ENCODE measurements at regions not wholly inside any gene's neighbourhood (a gene's known extent, or its start where the extent isn't known, plus 50 kb on each side); places are given as distances from the start of the nearest gene placed in this dataset.

GRCh38 chr12:3437986-3438385, 53.0 kb upstream of the PRMT8 start:
- H3K4me1 Mint-ChIP-seq = peaks cover 5 to 21% of the 10 kb centered on the region in 2 experiments
- H4K20me1 ChIP-seq (ENCODE audit: control insufficient read depth, insufficient read depth, insufficient read length) = no peaks in the 10 kb centered on the region

More at GRCh38 chr12:3437986-3438385, 53.0 kb upstream of the PRMT8 start:
- no peak overlapping the region for H3K4me3 Mint-ChIP-seq
- Histone ChIP-seq H2BK120ac (ENCODE audit: low read depth, low read length, poor library complexity, severe bottlenecking) (no peak overlapping the region), H2AFZ (ENCODE audit: low read length) (no peak overlapping the region), H3T11ph (ENCODE audit: low read length) (no peak overlapping the region), H3K9me3 (ENCODE audit: control insufficient read depth, low read depth, low read length) (no peaks in the 10 kb centered on the region), H4K8ac (replicated peaks; ENCODE audit: insufficient read length, low read depth, low read length) (no peak overlapping the region), H2BK12ac (ENCODE audit: insufficient read length, low read depth, low read length) (no peak overlapping the region), H3K14ac (ENCODE audit: insufficient read depth, low read length) (no peak overlapping the region), H2BK20ac (ENCODE audit: low read depth, low read length, poor library complexity, severe bottlenecking) (no peak overlapping the region), H2BK15ac (ENCODE audit: low read depth, low read length) (no peak overlapping the region), H3K9ac (ENCODE audit: extremely low read depth, insufficient read length, low read length) (no peak overlapping the region), H3K23me2 (ENCODE audit: insufficient read length, low read depth, low read length, poor library complexity, severe bottlenecking) (no peaks in the 10 kb centered on the region), H3K18ac (ENCODE audit: insufficient read length, low read depth, low read length) (no peak overlapping the region), H3K79me1 (ENCODE audit: insufficient read depth, low read depth, low read length, poor library complexity, severe bottlenecking) (no peaks in the 10 kb centered on the region), H2BK5ac (ENCODE audit: insufficient read length, low read length) (no peak overlapping the region), H4K91ac (ENCODE audit: insufficient read length, low read depth, low read length) (no peak overlapping the region), H2AK5ac (ENCODE audit: insufficient read length, low read length) (no peak overlapping the region), H3K79me2 (ENCODE audit: insufficient read depth, low read length) (no peaks in the 10 kb centered on the region), H3K4ac (ENCODE audit: low read depth, low read length) (no peak overlapping the region), H3K27ac (ENCODE audit: insufficient read length, low read depth, low read length) (no peak overlapping the region), H3K27me3 (ENCODE audit: insufficient read depth, low read length) (no peaks in the 10 kb centered on the region), H3K4me2 (ENCODE audit: insufficient read depth, insufficient read length, low read length) (no peak overlapping the region), H3K56ac (ENCODE audit: insufficient read length, low read depth, low read length) (no peak overlapping the region), H3K4me1 (ENCODE audit: insufficient read depth, low read length) (peaks cover 3% of the 10 kb centered on the region; the same call in 1 of the 2 replicates), H4K5ac (ENCODE audit: insufficient read length, low read depth, low read length) (no peak overlapping the region), H3K23ac (ENCODE audit: insufficient read length, low read depth, low read length) (no peak overlapping the region)
- H3K36me3 Mint-ChIP-seq (ENCODE audit: insufficient read depth in 1 of 3, low read depth in 3 of 3) = no peaks in the 10 kb centered on the region
- no peaks in the 10 kb centered on the region for H3K9me3 Mint-ChIP-seq
- TF ChIP-seq, protein P1, sequence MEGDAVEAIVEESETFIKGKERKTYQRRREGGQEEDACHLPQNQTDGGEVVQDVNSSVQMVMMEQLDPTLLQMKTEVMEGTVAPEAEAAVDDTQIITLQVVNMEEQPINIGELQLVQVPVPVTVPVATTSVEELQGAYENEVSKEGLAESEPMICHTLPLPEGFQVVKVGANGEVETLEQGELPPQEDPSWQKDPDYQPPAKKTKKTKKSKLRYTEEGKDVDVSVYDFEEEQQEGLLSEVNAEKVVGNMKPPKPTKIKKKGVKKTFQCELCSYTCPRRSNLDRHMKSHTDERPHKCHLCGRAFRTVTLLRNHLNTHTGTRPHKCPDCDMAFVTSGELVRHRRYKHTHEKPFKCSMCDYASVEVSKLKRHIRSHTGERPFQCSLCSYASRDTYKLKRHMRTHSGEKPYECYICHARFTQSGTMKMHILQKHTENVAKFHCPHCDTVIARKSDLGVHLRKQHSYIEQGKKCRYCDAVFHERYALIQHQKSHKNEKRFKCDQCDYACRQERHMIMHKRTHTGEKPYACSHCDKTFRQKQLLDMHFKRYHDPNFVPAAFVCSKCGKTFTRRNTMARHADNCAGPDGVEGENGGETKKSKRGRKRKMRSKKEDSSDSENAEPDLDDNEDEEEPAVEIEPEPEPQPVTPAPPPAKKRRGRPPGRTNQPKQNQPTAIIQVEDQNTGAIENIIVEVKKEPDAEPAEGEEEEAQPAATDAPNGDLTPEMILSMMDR (conservative IDR thresholded peaks at IDR 0.05) = no peak
- peak; percentile 22 for DNase-seq
- no peaks in the 10 kb centered on the region; the same call in 1 of the 2 replicates for H3K27me3 Mint-ChIP-seq (ENCODE audit: low read depth)
- H3K27ac Mint-ChIP-seq = no peak overlapping the region
- no CpG with 5 or more reads among the region's 9 CpGs for WGBS (ENCODE audit: extremely low coverage, insufficient read length, low lambda C conversion rate)
